Mammary epithelial cell (primary cell): ENCODE measurements at regions not wholly inside any gene's neighbourhood (a gene's known extent, or its start where the extent isn't known, plus 50 kb on each side); places are given as distances from the start of the nearest gene placed in this dataset.
"Not testable (repeated sequence)": the region's sequence is repeated elsewhere in the genome, so short reads cannot be mapped to it uniquely, and the experiment has no call there.

ENCODE experiments used
- CTCF ChIP-seq, 2 donors: IDR thresholded peaks in 1 of 2; conservative IDR thresholded peaks in 1 of 2; 2 replicates each; pipeline ENCODE4 v1.5.1; 2011 to 2012; ENCODE audit warnings: inconsistent platforms in 2 of 2, low read length in 2 of 2, mild to moderate bottlenecking in 2 of 2, control low read depth in 1 of 2, low read depth in 1 of 2; ENCODE audit not compliant: insufficient read depth in 1 of 2; ENCODE audit errors: extremely low read depth in 1 of 2
- EZH2 ChIP-seq: IDR thresholded peaks from 2 replicates; pipeline ENCODE4 v1.6.1; 2012; ENCODE audit warnings: low read length, inconsistent platforms, borderline replicate concordance

- not testable (repeated sequence) for TF ChIP-seq CTCF (conservative IDR thresholded peaks at IDR 0.05 in 1 of 2, IDR thresholded peaks at IDR 0.05 in 1 of 2; ENCODE audit: extremely low read depth in 1 of 2, insufficient read depth in 1 of 2, low read depth in 1 of 2, low read length in 2 of 2); EZH2
These were observed 57.4 kb upstream of the NUTM2D start for GRCh38 chr10:87300163-87300562.
